Activated T-cell treated with anti-CD3 and anti-CD28 coated beads for 48 hours (primary cell): ENCODE measurements at regions not wholly inside any gene's neighbourhood (a gene's known extent, or its start where the extent isn't known, plus 50 kb on each side); places are given as distances from the start of the nearest gene placed in this dataset.
"Not testable (repeated sequence)": the region's sequence is repeated elsewhere in the genome, so short reads cannot be mapped to it uniquely, and the experiment has no call there.

Source experiments
- DNase-seq: peaks from one replicate; pipeline ENCODE4 v3.0.0-alpha.2; 2020; ENCODE audit warnings: low read depth

- no peak for DNase-seq
Observed at GRCh38 chr4:122100508-122100907, 51.6 kb upstream of the BLTP1 start.

- DNase-seq = no peak
Observed at GRCh38 chr4:122099896-122100295, 52.2 kb upstream of the BLTP1 start.

GRCh38 chr4:122091836-122092405 lies 60.2 kb upstream of the BLTP1 start:
- no peak for DNase-seq

GRCh38 chr4:122091397-122091796 lies 60.7 kb upstream of the BLTP1 start:
- DNase-seq = no peak

- DNase-seq = no peak
Observed at GRCh38 chr4:122090989-122091388, 61.1 kb upstream of the BLTP1 start.

GRCh38 chr4:122086338-122087065 lies 65.6 kb upstream of the BLTP1 start:
- DNase-seq = no peak

GRCh38 chr4:122083989-122084388 lies 68.1 kb upstream of the BLTP1 start:
- no peak for DNase-seq

GRCh38 chr4:122083351-122083750 lies 68.8 kb upstream of the BLTP1 start:
- no peak for DNase-seq

GRCh38 chr4:122082661-122083060 lies 69.5 kb upstream of the BLTP1 start:
- no peak for DNase-seq

GRCh38 chr4:122077653-122078052 lies 74.5 kb upstream of the BLTP1 start:
- not testable (repeated sequence) for DNase-seq

GRCh38 chr4:122076835-122077234 lies 75.3 kb upstream of the BLTP1 start:
- not testable (repeated sequence) for DNase-seq

GRCh38 chr4:122073615-122074014 lies 78.5 kb upstream of the BLTP1 start:
- DNase-seq = no peak

GRCh38 chr4:122065915-122066314 lies 86.2 kb upstream of the BLTP1 start:
- DNase-seq = no peak

- DNase-seq = no peak
Observed at GRCh38 chr4:122065149-122065548, 87.0 kb upstream of the BLTP1 start.

- DNase-seq = no peak
Observed at GRCh38 chr4:122053186-122053585, 98.9 kb upstream of the BLTP1 start.

GRCh38 chr4:122052677-122053076 lies 99.5 kb upstream of the BLTP1 start:
- DNase-seq = no peak

- DNase-seq = no peak
Observed at GRCh38 chr4:122050841-122051240, 99.0 kb upstream of the TRPC3 start.

- DNase-seq = no peak
Observed at GRCh38 chr4:122047456-122048425, 95.9 kb upstream of the TRPC3 start.

- DNase-seq = no peak
Observed at GRCh38 chr4:122046255-122046654, 94.4 kb upstream of the TRPC3 start.

GRCh38 chr4:122045533-122045932 lies 93.7 kb upstream of the TRPC3 start:
- no peak for DNase-seq

- no peak for DNase-seq
Observed at GRCh38 chr4:122044501-122044900, 92.6 kb upstream of the TRPC3 start.

GRCh38 chr4:122041312-122041711 lies 89.5 kb upstream of the TRPC3 start:
- no peak for DNase-seq

GRCh38 chr4:122038896-122039295 lies 87.0 kb upstream of the TRPC3 start:
- no peak for DNase-seq
